SU-DHL-6 (cell line): ENCODE measurements at regions not wholly inside any gene's neighbourhood (a gene's known extent, or its start where the extent isn't known, plus 50 kb on each side); places are given as distances from the start of the nearest gene placed in this dataset.

Experiments used
- EZH2phosphoT487 ChIP-seq: fragments of 200-600 bp; sonication (generic), shearing (Covaris generic); conservative IDR thresholded peaks from 2 replicates; pipeline ENCODE4 v1.6.1; 2018; ENCODE audit warnings: mild to moderate bottlenecking, antibody characterized with exemption, low read length, moderate library complexity, mixed read lengths
- TF ChIP-seq, protein P1 (sequence below): fragments of 200-600 bp; sonication (generic); IDR thresholded peaks from one replicate; pipeline ENCODE4 v1.5.1; 2017; ENCODE audit warnings: antibody characterized with exemption, mild to moderate bottlenecking, low read length, moderate library complexity; ENCODE audit not compliant: insufficient read depth, poor library complexity, severe bottlenecking

- TF ChIP-seq, protein P1, sequence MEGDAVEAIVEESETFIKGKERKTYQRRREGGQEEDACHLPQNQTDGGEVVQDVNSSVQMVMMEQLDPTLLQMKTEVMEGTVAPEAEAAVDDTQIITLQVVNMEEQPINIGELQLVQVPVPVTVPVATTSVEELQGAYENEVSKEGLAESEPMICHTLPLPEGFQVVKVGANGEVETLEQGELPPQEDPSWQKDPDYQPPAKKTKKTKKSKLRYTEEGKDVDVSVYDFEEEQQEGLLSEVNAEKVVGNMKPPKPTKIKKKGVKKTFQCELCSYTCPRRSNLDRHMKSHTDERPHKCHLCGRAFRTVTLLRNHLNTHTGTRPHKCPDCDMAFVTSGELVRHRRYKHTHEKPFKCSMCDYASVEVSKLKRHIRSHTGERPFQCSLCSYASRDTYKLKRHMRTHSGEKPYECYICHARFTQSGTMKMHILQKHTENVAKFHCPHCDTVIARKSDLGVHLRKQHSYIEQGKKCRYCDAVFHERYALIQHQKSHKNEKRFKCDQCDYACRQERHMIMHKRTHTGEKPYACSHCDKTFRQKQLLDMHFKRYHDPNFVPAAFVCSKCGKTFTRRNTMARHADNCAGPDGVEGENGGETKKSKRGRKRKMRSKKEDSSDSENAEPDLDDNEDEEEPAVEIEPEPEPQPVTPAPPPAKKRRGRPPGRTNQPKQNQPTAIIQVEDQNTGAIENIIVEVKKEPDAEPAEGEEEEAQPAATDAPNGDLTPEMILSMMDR, result no peak
- TF ChIP-seq EZH2phosphoT487, result no peak
Measured at GRCh38 chr4:177182728-177183127, 126.9 kb upstream of the NEIL3 start.
